RPMI7951 (cell line): ENCODE measurements at regions not wholly inside any gene's neighbourhood (a gene's known extent, or its start where the extent isn't known, plus 50 kb on each side); places are given as distances from the start of the nearest gene placed in this dataset.

Source experiments
- DNase-seq: peaks from one replicate; pipeline ENCODE4 v3.0.0-alpha.2; 2012; ENCODE audit warnings: low read depth

DNA sequence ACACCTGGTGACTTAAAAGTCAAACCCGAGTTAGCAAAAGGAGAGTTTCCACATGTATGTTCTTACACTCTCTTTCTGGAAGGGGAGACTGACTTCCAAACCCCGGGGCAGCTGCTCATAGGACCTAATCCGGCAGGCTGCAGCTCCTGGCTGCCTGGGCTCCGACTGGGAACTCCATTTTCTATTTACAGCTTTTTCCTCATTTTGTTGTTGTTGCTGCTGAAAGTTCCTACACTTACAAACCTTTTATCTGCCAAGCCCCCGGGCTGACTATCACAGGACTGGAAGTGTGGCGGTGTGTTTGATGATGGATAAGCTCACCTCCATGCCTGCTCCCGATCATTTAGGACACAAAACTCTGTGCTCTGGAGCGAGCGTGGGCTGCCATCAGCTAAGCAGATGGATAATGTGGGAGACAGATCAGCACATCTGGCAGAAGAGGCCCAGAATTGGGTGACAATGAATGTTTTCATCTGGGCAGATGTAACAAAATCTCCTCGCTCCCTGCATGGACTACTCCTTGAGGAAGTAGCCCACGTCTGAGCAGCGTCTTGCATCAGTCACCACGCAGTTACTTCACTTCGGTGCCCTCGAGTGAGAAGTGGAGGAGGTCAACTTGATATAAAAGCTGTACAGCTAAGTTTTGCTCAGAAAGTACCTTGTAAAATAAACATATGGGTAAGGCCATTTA, 114.4 kb upstream of the COPS8 start:
- DNase-seq = no peak

DNA sequence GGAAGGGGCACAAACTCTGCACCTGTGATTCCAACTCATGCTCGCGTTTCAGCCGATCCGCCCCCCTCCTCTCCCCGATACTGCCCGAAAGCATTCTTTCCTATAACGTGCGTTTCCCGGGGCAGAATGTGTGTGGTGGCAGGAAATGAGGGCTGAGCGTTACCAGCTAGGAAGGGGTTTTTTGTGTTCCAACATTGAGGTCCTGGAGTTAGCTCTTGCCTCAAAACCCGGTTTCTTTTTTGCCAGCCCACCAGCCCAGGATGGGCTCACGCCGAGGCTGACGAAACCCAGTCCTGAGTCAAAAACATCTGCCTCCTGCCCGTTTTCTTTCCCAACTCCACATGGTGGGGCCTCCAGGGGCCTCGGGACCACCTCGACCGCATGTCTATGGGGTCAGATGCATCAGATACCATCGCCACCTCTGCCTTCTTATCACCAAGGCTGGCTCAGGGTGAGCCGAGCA, 113.7 kb upstream of the COPS8 start:
- no peak for DNase-seq

DNA sequence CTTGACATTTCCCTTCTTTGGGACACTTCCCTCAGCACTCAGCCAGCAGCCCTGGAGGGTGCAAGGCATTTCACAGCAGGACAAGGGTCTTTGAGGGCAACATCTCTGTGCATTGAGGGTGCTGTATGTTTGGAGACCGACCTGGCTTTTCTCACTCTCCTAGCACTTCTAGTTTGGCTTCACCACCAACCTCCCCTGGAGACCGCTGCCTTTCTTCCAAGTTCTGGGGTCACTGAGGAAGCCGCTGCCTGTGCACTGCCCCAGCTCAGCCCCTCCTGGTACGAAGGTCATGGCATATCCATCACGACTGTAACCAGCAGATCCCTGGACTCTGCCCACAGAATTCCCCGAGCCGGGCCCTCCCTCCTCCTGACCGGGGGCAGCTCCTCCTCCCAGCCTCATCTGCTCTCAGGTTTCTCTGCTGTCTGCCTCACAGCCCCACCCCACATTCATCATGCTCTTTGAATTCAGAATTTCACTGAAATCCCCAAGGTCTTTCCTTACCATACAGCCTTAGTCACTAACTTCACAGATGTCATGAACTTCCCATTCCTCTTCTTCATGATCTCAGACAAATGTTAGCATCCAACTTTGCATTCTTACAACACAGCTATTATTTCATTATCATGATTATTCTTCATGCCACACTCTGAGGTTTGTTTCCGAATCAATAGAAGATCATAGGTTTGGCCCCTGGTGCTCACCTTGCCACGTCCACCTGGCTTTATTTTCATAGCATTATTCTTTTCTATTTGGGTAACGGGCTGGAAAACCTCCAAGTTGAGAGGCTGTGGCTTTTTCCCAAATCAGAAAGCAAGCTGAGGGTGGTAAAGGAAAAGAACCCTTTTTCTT, 113.0 kb upstream of the COPS8 start:
- peak; percentile 58 for DNase-seq

DNA sequence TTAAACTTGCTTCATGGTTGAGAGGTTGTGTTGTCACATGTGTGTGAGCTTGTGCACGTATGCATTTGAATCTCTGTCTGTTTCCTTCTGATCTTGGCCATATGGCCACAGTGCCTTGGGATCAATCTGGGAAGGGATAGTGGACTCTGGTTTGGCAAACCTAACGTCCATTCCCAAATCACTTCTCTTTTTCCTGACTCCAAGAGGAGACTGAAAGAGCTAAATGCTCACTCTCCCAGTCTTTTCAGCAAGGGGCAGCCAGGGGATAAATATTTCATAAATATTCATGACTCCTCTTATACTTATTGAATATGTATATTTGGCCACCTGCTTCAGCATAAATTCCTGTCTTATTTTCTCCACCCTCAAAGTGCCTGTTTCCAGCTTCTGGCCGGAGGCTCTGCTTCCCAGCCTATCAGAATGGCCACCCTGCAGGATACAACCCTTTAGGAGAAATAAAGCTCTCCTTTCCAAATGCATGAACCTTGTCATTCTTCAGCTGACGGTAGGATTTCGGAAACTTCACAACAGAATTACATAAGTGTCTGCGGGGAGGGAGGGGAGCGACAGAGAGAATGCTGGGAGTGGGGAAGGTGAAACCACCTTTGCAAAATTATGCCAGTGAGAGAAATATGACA, 112.2 kb upstream of the COPS8 start:
- no peak for DNase-seq

DNA sequence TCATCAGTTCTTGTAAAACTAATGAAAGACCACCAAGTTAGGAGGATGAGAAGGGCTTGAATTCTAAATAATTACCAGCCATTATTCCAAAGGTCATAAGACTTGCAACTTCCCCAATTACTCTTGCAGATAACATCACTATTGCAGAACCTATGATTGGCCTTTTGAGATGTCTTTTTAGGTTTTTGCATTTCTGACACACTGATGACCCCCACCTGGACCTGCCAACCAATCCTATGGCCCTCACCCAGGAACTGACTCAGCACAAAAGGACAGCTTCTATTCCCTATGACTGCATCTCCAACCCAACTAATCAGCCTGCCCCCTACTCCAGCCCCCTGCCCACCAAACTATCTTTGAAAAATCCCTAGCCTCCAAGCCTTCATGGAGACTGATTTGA, 111.5 kb upstream of the COPS8 start:
- DNase-seq = no peak

DNA sequence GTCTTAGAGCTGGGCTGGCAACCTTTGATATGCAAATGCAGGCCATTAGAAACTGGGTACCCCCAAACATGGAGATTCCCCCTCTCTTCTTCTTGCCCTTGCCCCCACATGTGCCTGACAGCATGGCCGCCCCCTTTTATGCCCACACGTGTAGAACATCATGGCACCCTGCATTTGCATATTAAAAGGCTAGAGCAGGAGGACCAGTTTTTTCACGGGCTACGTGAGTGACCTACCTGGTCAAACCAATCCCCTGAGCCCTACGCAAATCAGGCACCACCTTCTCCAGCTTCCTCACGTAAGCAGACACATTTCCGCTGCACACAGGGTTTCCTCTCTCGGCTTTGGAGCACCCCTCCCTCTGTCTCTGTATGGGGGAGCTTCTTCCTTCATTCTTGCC, 110.9 kb upstream of the COPS8 start:
- DNase-seq = no peak

DNA sequence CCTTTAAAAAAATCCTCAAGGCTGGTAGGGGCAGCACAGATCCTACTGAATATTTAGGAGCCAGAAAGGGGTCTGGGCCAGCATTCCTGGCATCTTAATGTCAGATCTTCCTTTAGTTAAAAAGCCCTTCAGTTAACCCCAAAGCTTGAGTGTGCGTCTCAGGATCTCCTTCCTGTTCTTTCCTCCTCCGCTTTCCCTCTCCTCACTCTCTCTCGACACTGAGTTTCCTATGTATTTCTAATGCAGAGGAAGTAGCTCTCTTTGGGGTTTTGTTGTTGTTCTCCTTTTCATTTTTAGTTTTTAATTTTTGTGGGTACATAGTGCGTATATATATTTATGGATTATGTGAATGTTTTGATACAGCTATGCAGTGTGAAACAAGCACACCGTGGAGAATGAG, 109.9 kb upstream of the COPS8 start:
- DNase-seq = no peak

DNA sequence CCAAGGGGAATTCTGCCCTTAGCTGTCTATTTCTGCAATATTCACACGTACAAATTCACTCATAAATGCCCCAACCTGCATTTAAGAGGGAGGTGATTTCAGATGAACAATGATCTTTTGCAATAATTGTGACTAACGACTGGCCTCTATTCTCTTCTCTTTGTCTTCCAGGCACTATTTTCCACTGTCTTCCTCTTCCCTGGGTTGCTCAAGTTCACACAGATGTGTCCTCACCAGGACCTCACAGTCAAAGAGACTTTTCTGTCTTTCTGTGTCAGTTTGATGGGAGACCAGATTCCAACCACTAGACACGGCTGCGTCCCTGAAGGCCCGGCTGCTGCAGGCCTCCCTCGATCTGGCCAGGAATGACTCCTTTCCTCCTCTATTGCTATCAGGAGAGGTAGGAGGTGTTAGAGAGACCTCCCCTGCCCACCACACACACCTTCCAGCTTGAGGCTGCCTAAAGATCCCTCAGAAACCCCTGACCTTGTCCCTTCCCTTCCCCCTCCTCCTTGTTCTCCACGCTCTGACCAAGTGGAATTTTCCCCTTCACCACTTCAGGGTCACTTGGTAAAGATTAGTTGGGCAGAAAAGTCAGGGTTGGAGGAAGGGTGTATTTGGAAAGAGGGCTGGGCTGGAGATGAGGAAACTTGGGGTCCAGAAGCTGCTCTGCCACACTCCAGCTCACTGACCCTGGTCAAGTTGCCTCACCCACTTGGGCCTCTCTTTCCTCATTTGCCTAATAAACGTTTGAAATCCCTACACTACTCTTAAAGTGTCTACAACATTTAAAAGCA, 109.2 kb upstream of the COPS8 start:
- DNase-seq = no peak

DNA sequence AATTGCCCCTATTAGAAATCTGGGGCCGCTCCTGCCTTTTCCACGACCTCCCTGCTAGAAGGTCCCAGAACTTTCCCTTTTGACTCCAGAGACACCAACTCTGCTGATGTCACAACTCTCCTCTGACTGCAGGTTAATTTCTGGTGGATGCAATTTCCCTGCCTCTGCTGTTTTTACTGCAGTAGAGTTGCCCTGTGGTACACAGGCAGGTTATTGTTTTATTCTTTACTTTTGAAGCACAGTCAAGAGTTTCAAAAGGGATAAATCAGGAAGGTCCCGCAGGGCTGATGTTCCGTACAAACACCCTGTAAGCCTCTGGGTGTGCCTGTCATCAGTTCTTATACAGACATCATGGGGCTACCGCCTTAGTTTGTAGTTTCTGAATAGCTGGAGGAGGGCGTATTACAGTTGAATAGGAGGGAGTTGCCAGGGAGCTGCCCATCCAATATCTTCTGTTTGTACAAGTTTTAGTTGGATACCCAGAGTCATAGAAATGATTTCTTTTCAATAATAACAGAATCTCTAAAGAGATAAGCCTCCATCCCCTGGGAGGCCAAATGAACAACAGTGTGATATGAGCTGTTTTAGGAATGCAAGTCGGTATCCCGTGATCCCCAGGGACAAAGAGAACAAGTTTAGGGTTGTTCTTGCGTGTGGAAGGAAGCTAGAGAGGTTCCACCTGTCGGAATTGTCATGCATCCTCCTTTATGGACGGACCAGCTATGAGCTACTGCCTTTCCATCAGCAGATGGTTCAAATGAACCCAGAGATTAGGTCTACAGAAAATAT, 108.4 kb upstream of the COPS8 start:
- DNase-seq = no peak

DNA sequence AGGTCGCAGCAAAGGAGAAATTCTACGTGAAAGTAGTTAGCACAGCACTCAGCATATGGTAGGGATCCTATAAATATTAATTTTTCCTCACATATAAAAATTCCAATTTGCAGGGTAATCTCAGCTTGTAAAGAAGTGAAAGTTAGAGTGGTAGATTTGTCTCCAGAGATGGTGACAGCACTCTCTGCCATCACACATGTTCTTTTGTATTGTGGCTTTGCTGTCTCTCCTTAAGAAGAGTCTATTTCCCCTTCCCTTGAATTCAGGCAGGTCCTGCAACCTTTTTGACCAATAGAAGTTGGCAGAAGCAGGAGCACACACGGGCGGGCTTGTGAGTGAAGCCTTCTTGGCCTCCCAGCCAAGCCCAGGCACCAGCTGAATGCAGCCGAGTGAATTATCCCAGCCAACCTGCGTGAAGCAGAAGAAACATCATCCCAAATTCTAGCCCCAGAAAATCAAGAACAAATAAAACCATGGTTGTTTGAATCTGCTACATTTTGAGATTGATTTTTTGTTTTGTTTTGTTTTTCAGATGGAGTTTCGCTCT, 107.8 kb upstream of the COPS8 start:
- no peak for DNase-seq

DNA sequence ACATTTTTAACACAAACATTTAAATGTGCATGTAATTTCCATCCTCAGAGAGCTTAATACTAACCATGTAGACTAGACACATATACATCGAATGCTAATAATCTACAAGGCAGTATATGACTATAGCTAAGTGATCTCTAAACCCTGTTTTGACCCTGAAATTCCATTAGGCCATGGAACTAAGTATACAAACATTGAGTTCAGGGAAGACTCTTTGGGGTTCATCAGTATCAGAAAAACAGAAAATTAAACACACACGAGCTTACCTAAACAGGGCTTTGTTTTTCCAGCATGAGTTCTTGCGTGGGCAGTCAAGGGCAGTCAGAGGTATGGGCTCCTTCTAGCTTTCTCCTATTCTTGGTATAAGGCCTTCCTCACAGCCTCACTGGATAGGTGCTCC, 106.0 kb upstream of the COPS8 start:
- DNase-seq = no peak

DNA sequence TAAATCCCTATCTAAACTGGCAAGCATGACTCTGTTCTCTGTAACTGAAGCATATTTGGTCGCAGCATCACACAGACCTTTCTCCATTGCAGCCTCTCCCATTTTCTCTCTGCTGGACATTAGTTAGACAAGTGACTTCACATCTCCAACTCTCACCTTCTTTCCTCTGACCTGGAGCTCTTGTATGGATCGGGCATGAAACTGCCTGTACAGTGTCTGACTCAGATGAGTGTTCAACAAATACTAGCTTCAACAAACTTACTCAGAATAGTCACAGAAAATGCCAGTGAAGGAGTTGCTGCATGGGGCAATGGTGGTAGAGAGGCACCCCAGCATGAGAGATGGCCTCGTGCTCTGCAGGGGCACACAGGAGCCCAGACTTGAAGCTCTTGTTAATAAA, 104.7 kb upstream of the COPS8 start:
- no peak for DNase-seq

DNA sequence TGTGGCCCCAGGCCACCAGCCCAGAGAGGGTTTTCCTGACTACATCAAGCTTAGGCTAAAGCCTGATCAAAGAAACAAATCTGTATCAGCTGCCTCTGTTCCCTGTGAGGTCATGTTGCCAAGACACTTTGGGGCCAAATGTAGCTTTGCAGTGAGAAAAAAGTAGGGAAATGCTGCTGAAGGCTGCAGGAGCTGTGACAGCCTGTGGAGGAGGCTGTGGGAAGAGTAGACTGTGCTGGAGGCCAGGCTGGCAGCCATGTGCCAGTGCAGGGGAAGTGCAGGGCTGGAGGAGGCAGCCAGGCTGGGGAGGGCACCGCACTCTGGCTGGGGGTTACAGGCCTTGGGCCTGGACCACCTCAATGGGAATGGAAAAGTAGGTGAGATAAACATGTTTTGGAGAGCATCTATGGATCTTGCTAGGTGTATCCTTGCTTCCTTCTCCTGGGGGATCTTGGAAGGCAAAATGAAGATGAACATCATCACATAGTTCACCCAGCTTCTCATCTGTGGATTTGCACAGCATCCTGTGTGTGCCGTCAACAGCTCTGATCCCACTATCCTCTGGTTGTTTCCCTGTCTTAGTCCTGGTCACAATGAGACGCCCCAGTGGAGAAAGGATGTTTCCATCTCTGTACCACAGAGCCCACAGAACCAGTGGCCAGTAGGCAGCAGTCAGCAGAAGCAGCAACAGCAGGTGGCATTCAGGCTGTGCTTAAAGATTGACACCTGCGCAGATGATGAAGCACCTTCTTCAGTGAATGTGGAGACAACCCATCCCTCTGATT, 103.8 kb upstream of the COPS8 start:
- no peak for DNase-seq

DNA sequence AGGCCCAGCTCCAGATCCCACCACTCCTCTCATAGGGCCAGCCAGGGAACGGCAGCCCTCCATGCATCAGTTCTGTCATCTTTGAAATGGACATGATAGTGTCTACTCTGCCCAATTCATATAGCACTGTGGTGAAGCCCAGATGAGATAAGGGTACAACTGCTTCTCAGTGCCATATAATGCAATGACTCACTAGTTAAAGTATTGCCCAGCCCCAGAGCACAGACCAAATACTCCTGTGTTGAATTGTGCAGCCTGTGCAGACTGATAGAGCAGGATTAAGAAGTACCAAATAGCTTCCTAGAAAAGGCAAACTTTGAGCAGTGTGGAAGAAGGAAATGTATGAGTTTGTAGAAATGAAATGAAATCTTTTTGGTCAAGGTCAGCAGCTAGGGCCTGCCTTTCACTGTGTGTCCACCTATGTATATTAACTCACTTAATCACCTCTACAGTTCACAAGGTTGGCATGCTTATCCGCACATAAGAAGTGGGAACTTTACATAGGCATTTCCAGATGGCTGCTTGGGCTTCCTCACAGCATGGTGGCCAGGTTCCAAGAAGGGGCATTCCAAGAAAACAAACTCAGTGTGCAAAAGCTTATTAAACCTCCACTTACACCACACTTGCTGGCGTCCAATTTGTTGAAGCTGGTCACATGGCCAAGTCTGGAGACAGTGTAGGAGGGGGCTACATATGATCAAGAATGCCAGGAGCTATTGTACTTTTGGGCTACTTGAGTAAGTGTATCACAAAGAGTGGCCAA, 102.8 kb upstream of the COPS8 start:
- no peak for DNase-seq

DNA sequence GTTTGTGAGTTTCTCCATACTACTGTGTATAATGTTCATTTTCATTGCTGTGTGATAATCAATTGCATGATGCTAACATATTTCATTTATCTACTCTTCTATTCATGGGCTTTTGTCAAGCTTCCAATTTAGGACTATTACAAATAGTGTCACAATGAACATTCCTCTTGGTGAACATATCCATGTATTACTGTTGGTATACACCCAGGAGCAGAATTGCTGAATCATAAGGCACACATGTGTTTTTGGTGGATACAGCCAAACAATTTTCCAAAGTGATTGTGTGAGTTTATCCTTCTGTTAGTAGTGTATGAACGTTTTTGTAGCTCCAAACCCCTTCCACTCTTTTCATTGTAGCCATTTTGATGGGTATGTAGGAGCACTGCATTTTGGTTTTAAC, 101.6 kb upstream of the COPS8 start:
- DNase-seq = no peak

DNA sequence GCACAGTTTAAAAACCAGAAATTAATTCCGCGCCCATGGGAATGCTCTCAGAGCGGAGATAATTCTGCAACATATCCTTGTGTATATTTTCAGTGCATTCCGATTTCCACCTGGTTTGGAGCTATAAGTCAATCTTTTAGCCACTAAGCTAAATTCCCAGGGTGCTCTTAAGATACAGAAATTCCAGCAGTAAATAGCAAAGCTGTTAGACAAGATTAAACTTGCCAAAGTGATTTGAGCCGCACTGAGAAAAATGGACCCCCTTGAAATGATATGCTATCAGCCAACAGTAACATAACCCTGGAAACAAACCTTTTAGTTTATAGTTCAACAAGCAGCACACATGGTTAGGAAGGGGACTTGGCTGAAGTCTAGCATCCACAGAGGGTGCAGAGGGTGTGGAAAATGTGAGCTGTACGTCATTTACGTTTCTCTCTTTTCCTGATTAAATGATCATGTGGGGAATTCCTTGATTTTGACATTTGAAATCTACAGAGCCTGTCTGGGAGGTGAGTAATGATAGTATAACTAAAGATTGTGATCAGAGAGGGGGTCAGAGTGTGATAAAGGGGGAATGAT, 99.8 kb upstream of the COPS8 start:
- no peak for DNase-seq

DNA sequence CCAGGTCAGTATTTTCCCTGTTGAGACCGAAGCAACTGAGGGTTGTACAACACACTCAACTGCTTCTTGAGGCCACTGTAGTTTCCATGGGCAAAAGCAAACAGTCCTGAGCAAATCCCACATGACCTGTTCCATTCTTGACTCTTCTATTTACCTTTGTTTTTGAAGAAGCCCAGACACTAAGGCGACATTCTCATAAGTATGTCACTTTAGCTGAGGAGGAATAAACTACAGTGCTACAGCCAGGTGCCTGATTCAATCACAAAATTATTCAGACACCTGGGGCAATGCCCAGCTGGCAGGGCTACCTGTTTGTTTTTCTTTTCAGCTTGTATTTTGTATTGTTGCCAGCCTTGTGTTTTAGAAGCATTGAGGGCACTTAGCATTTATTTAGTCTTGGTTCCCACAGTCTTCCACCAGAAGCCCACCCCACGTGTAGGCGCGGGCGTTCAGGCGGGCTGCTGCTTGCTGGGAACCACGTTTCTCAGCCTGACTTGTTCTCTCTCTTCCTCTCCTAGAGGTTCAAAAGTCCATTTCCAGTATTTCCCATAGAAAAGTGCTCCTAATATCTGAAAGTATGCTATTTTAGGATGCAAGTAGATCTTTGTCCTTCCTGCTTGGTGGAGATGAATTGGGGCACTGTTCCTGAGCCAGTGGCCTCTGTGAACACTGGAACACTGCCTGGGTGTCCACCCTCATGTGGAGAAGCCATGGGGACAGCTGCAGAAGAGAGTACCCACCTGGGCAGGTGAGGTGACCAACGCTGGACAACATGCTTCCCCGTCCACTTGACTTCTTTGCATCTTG, 99.0 kb upstream of the COPS8 start:
- DNase-seq = no peak

DNA sequence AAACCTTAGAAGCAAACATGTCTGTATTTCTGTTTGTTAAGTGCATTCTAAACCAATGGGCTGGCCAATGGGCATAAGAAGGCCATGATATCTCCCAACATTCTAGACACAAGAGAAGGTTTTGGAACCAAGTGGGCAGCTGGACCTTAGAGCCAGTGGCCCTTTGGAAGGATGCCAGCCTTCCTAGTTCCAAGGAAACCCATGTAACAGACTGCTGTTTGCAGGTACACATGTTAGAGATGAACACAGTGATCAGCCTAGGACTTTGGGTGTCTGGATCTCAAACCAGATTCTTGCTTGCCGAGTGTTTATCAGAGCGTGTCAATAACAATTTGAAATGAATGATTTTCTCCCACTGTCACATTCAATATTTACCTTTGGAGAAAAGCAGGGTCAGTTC, 97.5 kb upstream of the COPS8 start:
- DNase-seq = no peak
